Fibroblast of lung (primary cell): ENCODE measurements at regions not wholly inside any gene's neighbourhood (a gene's known extent, or its start where the extent isn't known, plus 50 kb on each side); places are given as distances from the start of the nearest gene placed in this dataset.

ENCODE experiments used
- CTCF ChIP-seq, 2 donors: IDR thresholded peaks in 1 of 2; conservative IDR thresholded peaks in 1 of 2; 1 replicate in 1 of 2; 2 replicates in 1 of 2; pipeline ENCODE4 v1.5.1; 2011 to 2012; ENCODE audit warnings: low read length in 2 of 2, control low read depth in 1 of 2, inconsistent platforms in 1 of 2, low read depth in 1 of 2, mild to moderate bottlenecking in 1 of 2
- EZH2 ChIP-seq: IDR thresholded peaks from 2 replicates; pipeline ENCODE4 v1.5.1; 2012; ENCODE audit warnings: low read length, control low read depth, mild to moderate bottlenecking; ENCODE audit errors: missing control alignments

GRCh38 chr11:129533395-129533794, 157.7 kb downstream of the BARX2 start:
- TF ChIP-seq CTCF (conservative IDR thresholded peaks at IDR 0.05 in 1 of 2, IDR thresholded peaks at IDR 0.05 in 1 of 2; ENCODE audit: low read depth in 1 of 2, low read length in 2 of 2) (no peak), EZH2 (no peak)
